Dendritic cell treated with granulocyte-macrophage colony-stimulating factor and Interleukin-4, amounts not matched to agents 40 ng/mL and 50 ng/mL, for 4 days (primary cell): ENCODE measurements at regions not wholly inside any gene's neighbourhood (a gene's known extent, or its start where the extent isn't known, plus 50 kb on each side); places are given as distances from the start of the nearest gene placed in this dataset.

Source experiments
- H3K27ac Mint-ChIP-seq: one replicate; pipeline ENCODE4 v1.8.0; 2022; ENCODE audit warnings: mild to moderate bottlenecking, mixed read lengths
- H3K27me3 Mint-ChIP-seq: one replicate; pipeline ENCODE4 v1.8.0; 2022; ENCODE audit warnings: mild to moderate bottlenecking, mixed read lengths
- H3K36me3 Mint-ChIP-seq: one replicate; pipeline ENCODE4 v1.8.0; 2022; ENCODE audit warnings: low read depth, mixed read lengths
- H3K4me1 Mint-ChIP-seq: one replicate; pipeline ENCODE4 v1.8.0; 2022; ENCODE audit warnings: low read depth, mixed read lengths
- H3K4me3 Mint-ChIP-seq: one replicate; pipeline ENCODE4 v1.8.0; 2022; ENCODE audit warnings: mild to moderate bottlenecking, moderate library complexity, mixed read lengths
- H3K9me3 Mint-ChIP-seq: one replicate; pipeline ENCODE4 v1.8.0; 2022; ENCODE audit warnings: mixed read lengths
- intact Hi-C: fragments of 100-400 bp; cut with micrococcal nuclease; formaldehyde crosslinking; loops from one replicate; pipeline ENCODE4 v1.15.0; 2022

- H3K4me3 Mint-ChIP-seq = no peak overlapping the region
- no peaks in the 10 kb centered on the region for H3K36me3 Mint-ChIP-seq
- H3K27ac Mint-ChIP-seq = no peak overlapping the region
- no peaks in the 10 kb centered on the region for H3K27me3 Mint-ChIP-seq
- no peaks in the 10 kb centered on the region for H3K4me1 Mint-ChIP-seq
- intact Hi-C loops = no loop called here
- H3K9me3 Mint-ChIP-seq = no peaks in the 10 kb centered on the region
Observed at GRCh38 chr22:47296405-47297260, 534.2 kb downstream of the TBC1D22A start.

- Mint-ChIP-seq H3K4me3 (no peak overlapping the region), H3K27me3 (no peaks in the 10 kb centered on the region), H3K27ac (no peak overlapping the region), H3K36me3 (no peaks in the 10 kb centered on the region), H3K9me3 (no peaks in the 10 kb centered on the region), H3K4me1 (no peaks in the 10 kb centered on the region)
- intact Hi-C loops = no loop called here
Observed at GRCh38 chr22:47295982-47296381, 533.5 kb downstream of the TBC1D22A start.

- Mint-ChIP-seq H3K27me3 (no peaks in the 10 kb centered on the region), H3K4me1 (no peaks in the 10 kb centered on the region), H3K9me3 (no peaks in the 10 kb centered on the region), H3K36me3 (no peaks in the 10 kb centered on the region), H3K4me3 (no peak overlapping the region), H3K27ac (no peak overlapping the region)
- intact Hi-C loops = no loop called here
Observed at GRCh38 chr22:47295226-47295901, 532.9 kb downstream of the TBC1D22A start.

GRCh38 chr22:47294576-47294975 is 532.1 kb downstream of the TBC1D22A start:
- H3K4me1 Mint-ChIP-seq = no peaks in the 10 kb centered on the region
- H3K9me3 Mint-ChIP-seq = no peaks in the 10 kb centered on the region
- H3K36me3 Mint-ChIP-seq = no peaks in the 10 kb centered on the region
- H3K27ac Mint-ChIP-seq = no peak overlapping the region
- H3K4me3 Mint-ChIP-seq = no peak overlapping the region
- intact Hi-C loops = no loop called here
- H3K27me3 Mint-ChIP-seq = no peaks in the 10 kb centered on the region

GRCh38 chr22:47294222-47294532 is 531.7 kb downstream of the TBC1D22A start:
- H3K27me3 Mint-ChIP-seq = no peaks in the 10 kb centered on the region
- no peaks in the 10 kb centered on the region for H3K9me3 Mint-ChIP-seq
- no peaks in the 10 kb centered on the region for H3K36me3 Mint-ChIP-seq
- intact Hi-C loops = no loop called here
- no peak overlapping the region for H3K27ac Mint-ChIP-seq
- no peaks in the 10 kb centered on the region for H3K4me1 Mint-ChIP-seq
- no peak overlapping the region for H3K4me3 Mint-ChIP-seq

GRCh38 chr22:47293368-47294221 is 531.1 kb downstream of the TBC1D22A start:
- H3K9me3 Mint-ChIP-seq = no peaks in the 10 kb centered on the region
- intact Hi-C loops = no loop called here
- H3K4me3 Mint-ChIP-seq = no peak overlapping the region
- H3K27me3 Mint-ChIP-seq = no peaks in the 10 kb centered on the region
- H3K27ac Mint-ChIP-seq = no peak overlapping the region
- H3K4me1 Mint-ChIP-seq = no peaks in the 10 kb centered on the region
- H3K36me3 Mint-ChIP-seq = no peaks in the 10 kb centered on the region

- intact Hi-C loops = no loop called here
- no peaks in the 10 kb centered on the region for H3K4me1 Mint-ChIP-seq
- no peak overlapping the region for H3K4me3 Mint-ChIP-seq
- H3K27ac Mint-ChIP-seq = no peak overlapping the region
- H3K36me3 Mint-ChIP-seq = no peaks in the 10 kb centered on the region
- H3K27me3 Mint-ChIP-seq = no peaks in the 10 kb centered on the region
- no peaks in the 10 kb centered on the region for H3K9me3 Mint-ChIP-seq
Observed at GRCh38 chr22:47292546-47293320, 530.3 kb downstream of the TBC1D22A start.

- intact Hi-C loops = no loop called here
- Mint-ChIP-seq H3K27ac (no peak overlapping the region), H3K27me3 (no peaks in the 10 kb centered on the region)
Observed at GRCh38 chr22:47291565-47292495, 529.4 kb downstream of the TBC1D22A start.

GRCh38 chr22:47290706-47291430 is 528.4 kb downstream of the TBC1D22A start:
- no peak overlapping the region for H3K27ac Mint-ChIP-seq
- no peaks in the 10 kb centered on the region for H3K9me3 Mint-ChIP-seq
- H3K4me1 Mint-ChIP-seq = no peaks in the 10 kb centered on the region
- intact Hi-C loops = no loop called here
- no peaks in the 10 kb centered on the region for H3K27me3 Mint-ChIP-seq
- no peaks in the 10 kb centered on the region for H3K36me3 Mint-ChIP-seq
- H3K4me3 Mint-ChIP-seq = no peak overlapping the region

More at GRCh38 chr22:47291565-47292495, 529.4 kb downstream of the TBC1D22A start:
- Mint-ChIP-seq H3K4me3 (no peak overlapping the region), H3K4me1 (no peaks in the 10 kb centered on the region), H3K36me3 (no peaks in the 10 kb centered on the region), H3K9me3 (no peaks in the 10 kb centered on the region)

- intact Hi-C loops = no loop called here
- H3K27ac Mint-ChIP-seq = no peak overlapping the region
- H3K27me3 Mint-ChIP-seq = no peaks in the 10 kb centered on the region
- H3K4me1 Mint-ChIP-seq = no peaks in the 10 kb centered on the region
- no peak overlapping the region for H3K4me3 Mint-ChIP-seq
- no peaks in the 10 kb centered on the region for H3K9me3 Mint-ChIP-seq
- no peaks in the 10 kb centered on the region for H3K36me3 Mint-ChIP-seq
Observed at GRCh38 chr22:47289336-47289985, 527.0 kb downstream of the TBC1D22A start.

- Mint-ChIP-seq H3K9me3 (no peaks in the 10 kb centered on the region), H3K27ac (no peak overlapping the region), H3K36me3 (no peaks in the 10 kb centered on the region), H3K4me3 (no peak overlapping the region), H3K4me1 (no peaks in the 10 kb centered on the region), H3K27me3 (no peaks in the 10 kb centered on the region)
- intact Hi-C loops = no loop called here
Observed at GRCh38 chr22:47288680-47289079, 526.2 kb downstream of the TBC1D22A start.

- Mint-ChIP-seq H3K36me3 (no peaks in the 10 kb centered on the region), H3K9me3 (no peaks in the 10 kb centered on the region), H3K4me1 (no peaks in the 10 kb centered on the region), H3K4me3 (no peak overlapping the region), H3K27ac (no peak overlapping the region), H3K27me3 (no peaks in the 10 kb centered on the region)
- intact Hi-C loops = no loop called here
Observed at GRCh38 chr22:47287516-47287915, 525.1 kb downstream of the TBC1D22A start.
